ENCODE measurements at regions not wholly inside any gene's neighbourhood (a gene's known extent, or its start where the extent isn't known, plus 50 kb on each side); places are given as distances from the start of the nearest gene placed in this dataset.

GRCh38 chr4:129167640-129168260 lies 71.8 kb downstream of the C4orf33 start:
- no peaks in the 10 kb centered on the region for H3K27me3 ChIP-seq (ENCODE audit: insufficient read depth, low read depth, low read length)
- no peaks in the 10 kb centered on the region for H3K79me2 ChIP-seq (replicated peaks; ENCODE audit: insufficient read depth, low read length)
- H3K4me3 ChIP-seq (ENCODE audit: low read length), result no peak overlapping the region
- H2AFZ ChIP-seq (ENCODE audit: low read depth, low read length), result no peak overlapping the region
- no peaks in the 10 kb centered on the region for H3K36me3 ChIP-seq (ENCODE audit: insufficient read depth, low read length)
- no peaks in the 10 kb centered on the region for H3K9me3 ChIP-seq (ENCODE audit: low read length)
- H3K27ac ChIP-seq (ENCODE audit: low read length), result no peak overlapping the region
- no peaks in the 10 kb centered on the region for H3K9me2 ChIP-seq (ENCODE audit: insufficient read depth, low read length)
- no peaks in the 10 kb centered on the region for H3F3A ChIP-seq (ENCODE audit: insufficient read depth, low read length, poor library complexity, severe bottlenecking)
- TF ChIP-seq EZH2 (IDR thresholded peaks at IDR 0.05; ENCODE audit: borderline replicate concordance, insufficient read depth, low read length, poor library complexity, severe bottlenecking) (no peak), POLR2AphosphoS5 (IDR thresholded peaks at IDR 0.05) (no peak), RAD21 (conservative IDR thresholded peaks at IDR 0.05) (no peak), EP300 (conservative IDR thresholded peaks at IDR 0.05; ENCODE audit: poor library complexity, severe bottlenecking) (no peak), MXI1 (conservative IDR thresholded peaks at IDR 0.05; ENCODE audit: poor library complexity, severe bottlenecking) (no peak), SMC3 (conservative IDR thresholded peaks at IDR 0.05; ENCODE audit: poor library complexity) (no peak), TAF1 (IDR thresholded peaks at IDR 0.05; ENCODE audit: low read depth) (no peak)
- TF ChIP-seq, protein P1, sequence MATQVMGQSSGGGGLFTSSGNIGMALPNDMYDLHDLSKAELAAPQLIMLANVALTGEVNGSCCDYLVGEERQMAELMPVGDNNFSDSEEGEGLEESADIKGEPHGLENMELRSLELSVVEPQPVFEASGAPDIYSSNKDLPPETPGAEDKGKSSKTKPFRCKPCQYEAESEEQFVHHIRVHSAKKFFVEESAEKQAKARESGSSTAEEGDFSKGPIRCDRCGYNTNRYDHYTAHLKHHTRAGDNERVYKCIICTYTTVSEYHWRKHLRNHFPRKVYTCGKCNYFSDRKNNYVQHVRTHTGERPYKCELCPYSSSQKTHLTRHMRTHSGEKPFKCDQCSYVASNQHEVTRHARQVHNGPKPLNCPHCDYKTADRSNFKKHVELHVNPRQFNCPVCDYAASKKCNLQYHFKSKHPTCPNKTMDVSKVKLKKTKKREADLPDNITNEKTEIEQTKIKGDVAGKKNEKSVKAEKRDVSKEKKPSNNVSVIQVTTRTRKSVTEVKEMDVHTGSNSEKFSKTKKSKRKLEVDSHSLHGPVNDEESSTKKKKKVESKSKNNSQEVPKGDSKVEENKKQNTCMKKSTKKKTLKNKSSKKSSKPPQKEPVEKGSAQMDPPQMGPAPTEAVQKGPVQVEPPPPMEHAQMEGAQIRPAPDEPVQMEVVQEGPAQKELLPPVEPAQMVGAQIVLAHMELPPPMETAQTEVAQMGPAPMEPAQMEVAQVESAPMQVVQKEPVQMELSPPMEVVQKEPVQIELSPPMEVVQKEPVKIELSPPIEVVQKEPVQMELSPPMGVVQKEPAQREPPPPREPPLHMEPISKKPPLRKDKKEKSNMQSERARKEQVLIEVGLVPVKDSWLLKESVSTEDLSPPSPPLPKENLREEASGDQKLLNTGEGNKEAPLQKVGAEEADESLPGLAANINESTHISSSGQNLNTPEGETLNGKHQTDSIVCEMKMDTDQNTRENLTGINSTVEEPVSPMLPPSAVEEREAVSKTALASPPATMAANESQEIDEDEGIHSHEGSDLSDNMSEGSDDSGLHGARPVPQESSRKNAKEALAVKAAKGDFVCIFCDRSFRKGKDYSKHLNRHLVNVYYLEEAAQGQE (IDR thresholded peaks at IDR 0.05; ENCODE audit: borderline replicate concordance), result no peak
- TF ChIP-seq, protein P2, sequence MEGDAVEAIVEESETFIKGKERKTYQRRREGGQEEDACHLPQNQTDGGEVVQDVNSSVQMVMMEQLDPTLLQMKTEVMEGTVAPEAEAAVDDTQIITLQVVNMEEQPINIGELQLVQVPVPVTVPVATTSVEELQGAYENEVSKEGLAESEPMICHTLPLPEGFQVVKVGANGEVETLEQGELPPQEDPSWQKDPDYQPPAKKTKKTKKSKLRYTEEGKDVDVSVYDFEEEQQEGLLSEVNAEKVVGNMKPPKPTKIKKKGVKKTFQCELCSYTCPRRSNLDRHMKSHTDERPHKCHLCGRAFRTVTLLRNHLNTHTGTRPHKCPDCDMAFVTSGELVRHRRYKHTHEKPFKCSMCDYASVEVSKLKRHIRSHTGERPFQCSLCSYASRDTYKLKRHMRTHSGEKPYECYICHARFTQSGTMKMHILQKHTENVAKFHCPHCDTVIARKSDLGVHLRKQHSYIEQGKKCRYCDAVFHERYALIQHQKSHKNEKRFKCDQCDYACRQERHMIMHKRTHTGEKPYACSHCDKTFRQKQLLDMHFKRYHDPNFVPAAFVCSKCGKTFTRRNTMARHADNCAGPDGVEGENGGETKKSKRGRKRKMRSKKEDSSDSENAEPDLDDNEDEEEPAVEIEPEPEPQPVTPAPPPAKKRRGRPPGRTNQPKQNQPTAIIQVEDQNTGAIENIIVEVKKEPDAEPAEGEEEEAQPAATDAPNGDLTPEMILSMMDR (IDR thresholded peaks at IDR 0.05; ENCODE audit: poor library complexity, severe bottlenecking), result no peak
- no peak overlapping the region for H3K4me2 ChIP-seq (ENCODE audit: low read length)
- no peak overlapping the region for H3K9ac ChIP-seq (ENCODE audit: low read length)
- H4K20me1 ChIP-seq (ENCODE audit: insufficient read depth), result no peaks in the 10 kb centered on the region

DNA sequence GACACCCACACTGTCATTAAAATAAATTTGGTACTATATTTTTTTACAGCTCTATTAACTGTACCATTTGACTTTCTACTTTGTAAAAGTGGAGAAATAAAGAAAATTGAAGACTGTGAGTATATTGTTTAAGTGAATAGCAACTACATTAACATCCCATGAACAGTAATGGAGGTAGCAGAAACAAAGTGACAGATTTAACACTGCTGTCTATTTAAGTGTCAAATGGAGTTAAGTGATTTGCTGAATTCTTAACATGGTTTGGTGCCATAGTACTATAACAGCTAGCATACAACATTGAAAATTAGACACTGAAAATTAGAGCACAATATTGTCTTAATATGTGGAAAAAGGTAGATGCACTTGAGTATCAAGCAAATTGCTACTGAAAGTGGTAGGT lies 76.2 kb downstream of the C4orf33 start:
- no peaks in the 10 kb centered on the region for H4K20me1 ChIP-seq (ENCODE audit: insufficient read depth)
- H3K4me3 ChIP-seq (ENCODE audit: low read length), result no peak overlapping the region
- H3K9ac ChIP-seq (ENCODE audit: low read length), result no peak overlapping the region
- no peaks in the 10 kb centered on the region for H3K9me3 ChIP-seq (ENCODE audit: low read length)
- H3F3A ChIP-seq (ENCODE audit: insufficient read depth, low read length, poor library complexity, severe bottlenecking), result no peaks in the 10 kb centered on the region
- no peaks in the 10 kb centered on the region for H3K79me2 ChIP-seq (replicated peaks; ENCODE audit: insufficient read depth, low read length)
- no peaks in the 10 kb centered on the region for H3K9me2 ChIP-seq (ENCODE audit: insufficient read depth, low read length)
- TF ChIP-seq RAD21 (conservative IDR thresholded peaks at IDR 0.05), result no peak
- no peak for TF ChIP-seq EZH2 (IDR thresholded peaks at IDR 0.05; ENCODE audit: borderline replicate concordance, insufficient read depth, low read length, poor library complexity, severe bottlenecking)
- peak; percentile 73 for TF ChIP-seq POLR2AphosphoS5 (IDR thresholded peaks at IDR 0.05)
- no peak for TF ChIP-seq TAF1 (IDR thresholded peaks at IDR 0.05; ENCODE audit: low read depth)
- TF ChIP-seq, protein P2 (IDR thresholded peaks at IDR 0.05; ENCODE audit: poor library complexity, severe bottlenecking), result no peak
- TF ChIP-seq MXI1 (conservative IDR thresholded peaks at IDR 0.05; ENCODE audit: poor library complexity, severe bottlenecking), result no peak
- no peak for TF ChIP-seq SMC3 (conservative IDR thresholded peaks at IDR 0.05; ENCODE audit: poor library complexity)
- TF ChIP-seq, protein P1 (IDR thresholded peaks at IDR 0.05; ENCODE audit: borderline replicate concordance), result no peak
- peak; percentile 83 for TF ChIP-seq EP300 (conservative IDR thresholded peaks at IDR 0.05; ENCODE audit: poor library complexity, severe bottlenecking)
- H3K36me3 ChIP-seq (ENCODE audit: insufficient read depth, low read length), result no peaks in the 10 kb centered on the region
- H2AFZ ChIP-seq (ENCODE audit: low read depth, low read length), result no peak overlapping the region
- H3K27me3 ChIP-seq (ENCODE audit: insufficient read depth, low read depth, low read length), result no peaks in the 10 kb centered on the region
- no peak overlapping the region for H3K4me2 ChIP-seq (ENCODE audit: low read length)
- no peak overlapping the region for H3K27ac ChIP-seq (ENCODE audit: low read length)

Measured in neural cell (in vitro differentiated cells).